SK-N-SH treated with all-trans-retinoic acid at 6 μM for 48 hours (cell line): ENCODE measurements at regions not wholly inside any gene's neighbourhood (a gene's known extent, or its start where the extent isn't known, plus 50 kb on each side); places are given as distances from the start of the nearest gene placed in this dataset.
"Not testable (repeated sequence)": the region's sequence is repeated elsewhere in the genome, so short reads cannot be mapped to it uniquely, and the experiment has no call there.

Experiments
- ATAC-seq: fragments of 200-7000 bp; cut with Tn5 transposase; 3 replicates; pipeline ENCODE4 v1.9.1; 2020; ENCODE audit warnings: mild to moderate bottlenecking, moderate library complexity
- ARNTL ChIP-seq: fragments of 450-650 bp; formaldehyde crosslinking; IDR thresholded peaks from 2 replicates; pipeline ENCODE4 v1.5.0; 2020; ENCODE audit warnings: low read depth, mild to moderate bottlenecking, moderate library complexity, borderline replicate concordance
- CREB5 ChIP-seq: fragments of 250-450 bp; sonication (Bioruptor Pico); IDR thresholded peaks from 2 replicates; pipeline ENCODE4 v1.5.1; 2020; ENCODE audit warnings: low read depth, mild to moderate bottlenecking, moderate library complexity
- CSDC2 ChIP-seq: fragments of 250-450 bp; sonication (Bioruptor Pico); IDR thresholded peaks from 2 replicates; pipeline ENCODE4 v1.5.0; 2020; ENCODE audit warnings: mild to moderate bottlenecking, moderate library complexity
- CSRNP3 ChIP-seq: fragments of 250-450 bp; sonication (Bioruptor Pico); IDR thresholded peaks from 2 replicates; pipeline ENCODE4 v1.5.1; 2021; ENCODE audit warnings: mild to moderate bottlenecking, moderate library complexity
- GLIS3 ChIP-seq: fragments of 250-450 bp; sonication (Bioruptor Pico); IDR thresholded peaks from 2 replicates; pipeline ENCODE4 v1.5.0; 2020; ENCODE audit warnings: mild to moderate bottlenecking, moderate library complexity
- ISL1 ChIP-seq: fragments of 250-450 bp; sonication (Bioruptor Pico); IDR thresholded peaks from 2 replicates; pipeline ENCODE4 v2.1.2; 2022; ENCODE audit warnings: mild to moderate bottlenecking, moderate library complexity
- OSR1 ChIP-seq: fragments of 250-450 bp; sonication (Bioruptor Pico); IDR thresholded peaks from 2 replicates; pipeline ENCODE4 v1.8.0; 2022; ENCODE audit warnings: moderate library complexity, mild to moderate bottlenecking, inconsistent platforms
- PPARA ChIP-seq: fragments of 250-450 bp; sonication (Bioruptor Pico); IDR thresholded peaks from 2 replicates; pipeline ENCODE4 v1.5.0; 2020; ENCODE audit warnings: mild to moderate bottlenecking, borderline replicate concordance
- RARB ChIP-seq: fragments of 250-450 bp; sonication (Bioruptor Pico); IDR thresholded peaks from 2 replicates; pipeline ENCODE4 v1.8.0; 2021; ENCODE audit warnings: mild to moderate bottlenecking, moderate library complexity
- SNAI2 ChIP-seq: fragments of 250-450 bp; sonication (Bioruptor Pico); IDR thresholded peaks from 2 replicates; pipeline ENCODE4 v1.5.0; 2020; ENCODE audit warnings: mild to moderate bottlenecking, moderate library complexity
- TCF4 ChIP-seq: fragments of 250-450 bp; sonication (Bioruptor Pico); IDR thresholded peaks from 2 replicates; pipeline ENCODE4 v1.8.0; 2021; ENCODE audit warnings: mild to moderate bottlenecking, moderate library complexity, borderline replicate concordance
- TOX ChIP-seq: fragments of 250-450 bp; sonication (Bioruptor Pico); IDR thresholded peaks from 2 replicates; pipeline ENCODE4 v1.8.0; 2021; ENCODE audit warnings: mild to moderate bottlenecking, moderate library complexity, borderline replicate concordance
- ZC3H10 ChIP-seq: fragments of 250-450 bp; sonication (Bioruptor Pico); IDR thresholded peaks from 2 replicates; pipeline ENCODE4 v1.5.1; 2021; ENCODE audit warnings: mild to moderate bottlenecking, moderate library complexity
- ZFP3 ChIP-seq: fragments of 250-450 bp; sonication (Bioruptor Pico); IDR thresholded peaks from 2 replicates; pipeline ENCODE4 v1.5.0; 2020; ENCODE audit warnings: mild to moderate bottlenecking, moderate library complexity
- ZNF565 ChIP-seq: fragments of 450-650 bp; formaldehyde crosslinking; conservative IDR thresholded peaks from 2 replicates; pipeline ENCODE4 v1.5.0; 2020; ENCODE audit warnings: low read depth, mild to moderate bottlenecking, moderate library complexity
- ZNF70 ChIP-seq: fragments of 450-650 bp; formaldehyde crosslinking; IDR thresholded peaks from 2 replicates; pipeline ENCODE4 v1.5.0; 2020; ENCODE audit warnings: mild to moderate bottlenecking, moderate library complexity
- ZNF8 ChIP-seq: fragments of 450-650 bp; formaldehyde crosslinking; IDR thresholded peaks from 2 replicates; pipeline ENCODE4 v1.5.0; 2020; ENCODE audit warnings: mild to moderate bottlenecking, moderate library complexity
- TF ChIP-seq, protein P1 (sequence below): fragments of 250-450 bp; sonication (Bioruptor Pico); IDR thresholded peaks from 2 replicates; pipeline ENCODE4 v1.8.0; 2021; ENCODE audit warnings: low read depth, mild to moderate bottlenecking, moderate library complexity, borderline replicate concordance
- TF ChIP-seq, protein P2 (sequence below): fragments of 250-450 bp; sonication (Bioruptor Pico); IDR thresholded peaks from 2 replicates; pipeline ENCODE4 v1.8.0; 2020; ENCODE audit warnings: mild to moderate bottlenecking, moderate library complexity, borderline replicate concordance

DNA sequence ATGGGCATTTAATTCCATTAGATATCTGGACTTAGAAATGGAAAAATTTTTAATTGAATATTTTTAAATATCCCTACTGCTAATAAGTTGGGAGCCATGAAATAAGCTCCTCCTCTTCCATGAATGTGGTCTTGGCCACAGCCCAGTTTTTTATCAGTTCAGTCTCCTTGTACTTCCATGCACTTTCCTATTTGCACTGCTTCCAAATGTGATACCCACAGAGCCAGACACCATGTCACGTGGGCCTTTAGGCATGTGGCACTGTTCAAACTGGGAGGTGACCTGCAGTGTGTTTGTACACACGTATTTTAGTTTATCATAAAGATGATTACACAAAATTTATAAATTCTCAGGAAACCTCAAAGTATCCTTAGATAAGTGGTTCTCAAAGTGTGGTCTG lies 80.1 kb upstream of the DGKG start:
- TF ChIP-seq RARB (CRISPR knock-in tag) (no peak), CSRNP3 (CRISPR knock-in tag) (no peak), SNAI2 (CRISPR knock-in tag) (no peak), ZNF8 (CRISPR knock-in tag) (no peak), ARNTL (no peak), TCF4 (no peak), PPARA (CRISPR knock-in tag) (no peak), ZFP3 (no peak), CSDC2 (CRISPR knock-in tag) (no peak)
- TF ChIP-seq, protein P1, sequence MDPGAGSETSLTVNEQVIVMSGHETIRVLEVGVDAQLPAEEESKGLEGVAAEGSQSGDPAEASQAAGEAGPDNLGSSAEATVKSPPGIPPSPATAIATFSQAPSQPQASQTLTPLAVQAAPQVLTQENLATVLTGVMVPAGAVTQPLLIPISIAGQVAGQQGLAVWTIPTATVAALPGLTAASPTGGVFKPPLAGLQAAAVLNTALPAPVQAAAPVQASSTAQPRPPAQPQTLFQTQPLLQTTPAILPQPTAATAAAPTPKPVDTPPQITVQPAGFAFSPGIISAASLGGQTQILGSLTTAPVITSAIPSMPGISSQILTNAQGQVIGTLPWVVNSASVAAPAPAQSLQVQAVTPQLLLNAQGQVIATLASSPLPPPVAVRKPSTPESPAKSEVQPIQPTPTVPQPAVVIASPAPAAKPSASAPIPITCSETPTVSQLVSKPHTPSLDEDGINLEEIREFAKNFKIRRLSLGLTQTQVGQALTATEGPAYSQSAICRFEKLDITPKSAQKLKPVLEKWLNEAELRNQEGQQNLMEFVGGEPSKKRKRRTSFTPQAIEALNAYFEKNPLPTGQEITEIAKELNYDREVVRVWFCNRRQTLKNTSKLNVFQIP (CRISPR knock-in tag): no peak
- ATAC-seq: no peak

- TF ChIP-seq CSRNP3 (CRISPR knock-in tag): no peak
- TF ChIP-seq ZNF70 (CRISPR knock-in tag): no peak
- no peak for TF ChIP-seq OSR1 (CRISPR knock-in tag)
- TF ChIP-seq ZNF8 (CRISPR knock-in tag): no peak
- no peak for TF ChIP-seq ZC3H10
- TF ChIP-seq, all 23 proteins: peak for 0
- ATAC-seq: no peak
These were observed 78.9 kb upstream of the DGKG start for GRCh38 chr3:186440891-186441290.

DNA sequence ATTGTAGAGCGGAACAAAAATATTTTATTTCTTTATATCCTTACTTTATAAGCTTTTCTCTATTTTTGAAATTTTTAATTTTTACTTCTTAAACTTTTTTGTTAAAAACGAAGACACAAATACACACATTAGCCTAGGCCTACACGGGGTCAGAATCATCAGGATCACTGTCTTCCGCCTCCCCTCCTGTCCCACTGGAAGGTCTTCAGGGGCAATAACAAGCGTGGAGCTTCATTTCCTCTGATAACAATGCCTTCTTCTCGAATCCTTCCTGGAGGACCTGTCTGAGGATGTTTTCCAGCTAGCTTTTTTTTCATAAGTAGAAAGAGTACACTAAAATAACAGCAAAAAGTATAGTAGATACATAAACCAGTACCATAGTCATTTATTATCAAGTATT lies 77.7 kb upstream of the DGKG start:
- TF ChIP-seq ZNF565 (CRISPR knock-in tag) (no peak), GLIS3 (CRISPR knock-in tag) (no peak), TCF4 (no peak), ISL1 (CRISPR knock-in tag) (no peak)
- TF ChIP-seq, all 23 proteins: peak for 0
- no peak for ATAC-seq

- ATAC-seq: not testable (repeated sequence)
These were observed 73.3 kb upstream of the DGKG start for GRCh38 chr3:186435332-186435731.

- no peak for ATAC-seq
- TF ChIP-seq CREB5 (CRISPR knock-in tag): no peak
- TF ChIP-seq, protein P2, sequence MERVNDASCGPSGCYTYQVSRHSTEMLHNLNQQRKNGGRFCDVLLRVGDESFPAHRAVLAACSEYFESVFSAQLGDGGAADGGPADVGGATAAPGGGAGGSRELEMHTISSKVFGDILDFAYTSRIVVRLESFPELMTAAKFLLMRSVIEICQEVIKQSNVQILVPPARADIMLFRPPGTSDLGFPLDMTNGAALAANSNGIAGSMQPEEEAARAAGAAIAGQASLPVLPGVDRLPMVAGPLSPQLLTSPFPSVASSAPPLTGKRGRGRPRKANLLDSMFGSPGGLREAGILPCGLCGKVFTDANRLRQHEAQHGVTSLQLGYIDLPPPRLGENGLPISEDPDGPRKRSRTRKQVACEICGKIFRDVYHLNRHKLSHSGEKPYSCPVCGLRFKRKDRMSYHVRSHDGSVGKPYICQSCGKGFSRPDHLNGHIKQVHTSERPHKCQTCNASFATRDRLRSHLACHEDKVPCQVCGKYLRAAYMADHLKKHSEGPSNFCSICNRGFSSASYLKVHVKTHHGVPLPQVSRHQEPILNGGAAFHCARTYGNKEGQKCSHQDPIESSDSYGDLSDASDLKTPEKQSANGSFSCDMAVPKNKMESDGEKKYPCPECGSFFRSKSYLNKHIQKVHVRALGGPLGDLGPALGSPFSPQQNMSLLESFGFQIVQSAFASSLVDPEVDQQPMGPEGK (CRISPR knock-in tag): no peak
- TF ChIP-seq ISL1 (CRISPR knock-in tag): no peak
- no peak for TF ChIP-seq TOX (CRISPR knock-in tag)
- TF ChIP-seq ZNF70 (CRISPR knock-in tag): no peak
- TF ChIP-seq CSRNP3 (CRISPR knock-in tag): no peak
- no peak for TF ChIP-seq ZC3H10
- no peak for TF ChIP-seq TCF4
These were observed 71.1 kb upstream of the DGKG start for GRCh38 chr3:186432944-186433732.
